ENCODE measurements at regions not wholly inside any gene's neighbourhood (a gene's known extent, or its start where the extent isn't known, plus 50 kb on each side); places are given as distances from the start of the nearest gene placed in this dataset.

DNA sequence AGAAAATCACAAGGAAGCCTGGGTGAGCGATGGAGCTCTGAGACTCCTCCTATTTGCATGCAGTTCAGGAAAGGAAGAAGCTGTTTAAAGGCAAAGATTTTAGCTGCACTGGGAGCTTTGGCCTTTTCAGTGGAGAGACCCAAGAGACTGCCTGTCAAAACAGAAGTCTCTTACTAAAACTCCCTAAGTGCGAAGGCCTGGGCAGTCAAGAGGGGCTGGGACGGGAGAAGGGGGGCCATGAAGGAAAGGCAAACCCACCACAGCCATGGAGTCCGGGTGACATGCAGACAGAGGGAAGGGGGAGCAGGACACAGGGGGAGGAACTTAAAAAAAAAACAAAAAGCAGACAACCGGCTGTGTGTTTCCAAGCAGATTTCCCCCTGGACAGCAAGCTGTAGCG is 537.6 kb upstream of the NOX3 start:
- TF ChIP-seq, protein P1, sequence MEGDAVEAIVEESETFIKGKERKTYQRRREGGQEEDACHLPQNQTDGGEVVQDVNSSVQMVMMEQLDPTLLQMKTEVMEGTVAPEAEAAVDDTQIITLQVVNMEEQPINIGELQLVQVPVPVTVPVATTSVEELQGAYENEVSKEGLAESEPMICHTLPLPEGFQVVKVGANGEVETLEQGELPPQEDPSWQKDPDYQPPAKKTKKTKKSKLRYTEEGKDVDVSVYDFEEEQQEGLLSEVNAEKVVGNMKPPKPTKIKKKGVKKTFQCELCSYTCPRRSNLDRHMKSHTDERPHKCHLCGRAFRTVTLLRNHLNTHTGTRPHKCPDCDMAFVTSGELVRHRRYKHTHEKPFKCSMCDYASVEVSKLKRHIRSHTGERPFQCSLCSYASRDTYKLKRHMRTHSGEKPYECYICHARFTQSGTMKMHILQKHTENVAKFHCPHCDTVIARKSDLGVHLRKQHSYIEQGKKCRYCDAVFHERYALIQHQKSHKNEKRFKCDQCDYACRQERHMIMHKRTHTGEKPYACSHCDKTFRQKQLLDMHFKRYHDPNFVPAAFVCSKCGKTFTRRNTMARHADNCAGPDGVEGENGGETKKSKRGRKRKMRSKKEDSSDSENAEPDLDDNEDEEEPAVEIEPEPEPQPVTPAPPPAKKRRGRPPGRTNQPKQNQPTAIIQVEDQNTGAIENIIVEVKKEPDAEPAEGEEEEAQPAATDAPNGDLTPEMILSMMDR (IDR thresholded peaks at IDR 0.05) = no peak
- TF ChIP-seq POLR2A (IDR thresholded peaks at IDR 0.05; ENCODE audit: low read depth) = no peak
- no peak for TF ChIP-seq POLR2AphosphoS5 (IDR thresholded peaks at IDR 0.05)
- no peak for TF ChIP-seq EP300 (IDR thresholded peaks at IDR 0.05)

Measured in esophagus muscularis mucosa (tissue), 4 donors.